CD14-positive monocyte (primary cell): ENCODE measurements at regions not wholly inside any gene's neighbourhood (a gene's known extent, or its start where the extent isn't known, plus 50 kb on each side); places are given as distances from the start of the nearest gene placed in this dataset.

Experiments
- DNase-seq, 3 donors: peaks; one replicate each; pipeline ENCODE4 v3.0.0-alpha.2; 2011 to 2022
- H2AFZ ChIP-seq: 2 replicates; pipeline ENCODE4 v1.6.0; 2012; ENCODE audit warnings: mild to moderate bottlenecking, low read depth, low read length, inconsistent platforms; ENCODE audit not compliant: insufficient read depth, poor library complexity, severe bottlenecking
- H3K27ac ChIP-seq, 2 donors: 1 replicate in 1 of 2; 2 replicates in 1 of 2; pipeline ENCODE4 v1.5.1; 2012 to 2013; ENCODE audit warnings: low read length in 2 of 2, control low read depth in 1 of 2, inconsistent platforms in 1 of 2, low read depth in 1 of 2, mild to moderate bottlenecking in 1 of 2
- H3K27me3 ChIP-seq, 2 donors: one replicate each; pipeline versions ENCODE4 v1.6.0 to v1.6.1; 2011 to 2013; ENCODE audit warnings: low read length in 2 of 2; ENCODE audit not compliant: control insufficient read depth in 2 of 2, insufficient read depth in 2 of 2
- H3K36me3 ChIP-seq, 2 donors: replicated peaks in 1 of 2; 1 replicate in 1 of 2; 2 replicates in 1 of 2; pipeline versions ENCODE4 v1.5.1 to v1.6.1; 2012 to 2013; ENCODE audit warnings: low read length in 2 of 2, control low read depth in 1 of 2, inconsistent platforms in 1 of 2, mild to moderate bottlenecking in 1 of 2; ENCODE audit not compliant: insufficient read depth in 2 of 2, control insufficient read depth in 1 of 2
- H3K4me1 ChIP-seq, 2 donors: 1 replicate in 1 of 2; 2 replicates in 1 of 2; pipeline versions ENCODE4 v1.5.1 to v1.6.1; 2012 to 2013; ENCODE audit warnings: low read length in 2 of 2, control low read depth in 1 of 2, inconsistent platforms in 1 of 2, mild to moderate bottlenecking in 1 of 2, moderate library complexity in 1 of 2; ENCODE audit not compliant: insufficient read depth in 2 of 2, control insufficient read depth in 1 of 2
- H3K4me2 ChIP-seq: replicated peaks from 2 replicates; pipeline ENCODE3; 2012; ENCODE audit warnings: low read length, moderate library complexity, mild to moderate bottlenecking; ENCODE audit not compliant: poor library complexity, severe bottlenecking; ENCODE audit errors: extremely low read depth
- H3K4me3 ChIP-seq, 3 experiments: fragments of 200-600 bp in 1 of 3; sonication (generic) in 1 of 3; replicated peaks in 1 of 3; 1 replicate in 2 of 3; 2 replicates in 1 of 3; pipeline ENCODE4 v1.5.1; 2011 to 2013; ENCODE audit warnings: low read length in 3 of 3, mild to moderate bottlenecking in 3 of 3, control low read depth in 2 of 3, low read depth in 2 of 3, inconsistent platforms in 1 of 3, moderate library complexity in 1 of 3
- H3K79me2 ChIP-seq: 2 replicates; pipeline ENCODE4 v1.6.0; 2012; ENCODE audit warnings: mild to moderate bottlenecking, control low read depth, inconsistent platforms, low read length, moderate library complexity; ENCODE audit not compliant: insufficient read depth
- H3K9ac ChIP-seq: 2 replicates; pipeline ENCODE4 v1.6.0; 2017; ENCODE audit warnings: low read length, mild to moderate bottlenecking; ENCODE audit not compliant: insufficient read depth, poor library complexity, severe bottlenecking
- H3K9me3 ChIP-seq, 2 donors: replicated peaks in 1 of 2; 1 replicate in 1 of 2; 2 replicates in 1 of 2; pipeline versions ENCODE4 v1.5.1 to v1.6.1; 2012 to 2013; ENCODE audit warnings: low read length in 2 of 2, control low read depth in 1 of 2; ENCODE audit not compliant: control insufficient read depth in 1 of 2, insufficient read depth in 1 of 2
- H4K20me1 ChIP-seq: 2 replicates; pipeline ENCODE4 v1.6.0; 2012; ENCODE audit warnings: mild to moderate bottlenecking, low read length, control low read depth, moderate library complexity; ENCODE audit not compliant: insufficient read depth
- H3K27ac Mint-ChIP-seq, 7 donors: one replicate each; pipeline ENCODE4 v1.8.0; 2020; ENCODE audit warnings: mild to moderate bottlenecking in 7 of 7, mixed read lengths in 7 of 7, moderate library complexity in 6 of 7, inconsistent platforms in 2 of 7
- H3K27me3 Mint-ChIP-seq, 3 donors: one replicate each; pipeline ENCODE4 v1.8.0; 2021 to 2022; ENCODE audit warnings: low read depth in 3 of 3, mild to moderate bottlenecking in 3 of 3, mixed read lengths in 3 of 3, moderate library complexity in 3 of 3, inconsistent platforms in 1 of 3
- H3K36me3 Mint-ChIP-seq, 2 donors: one replicate each; pipeline ENCODE4 v1.8.0; 2020; ENCODE audit warnings: mixed read lengths in 2 of 2, inconsistent platforms in 1 of 2, mild to moderate bottlenecking in 1 of 2
- H3K4me1 Mint-ChIP-seq: one replicate; pipeline ENCODE4 v1.8.0; 2020; ENCODE audit warnings: mild to moderate bottlenecking, mixed read lengths
- H3K4me3 Mint-ChIP-seq, 2 donors: one replicate each; pipeline ENCODE4 v1.8.0; 2020; ENCODE audit warnings: mild to moderate bottlenecking in 2 of 2, mixed read lengths in 2 of 2, moderate library complexity in 1 of 2
- H3K9me3 Mint-ChIP-seq, 7 donors: one replicate each; pipeline ENCODE4 v1.8.0; 2020 to 2022; ENCODE audit warnings: mixed read lengths in 7 of 7, mild to moderate bottlenecking in 6 of 7, moderate library complexity in 6 of 7, inconsistent platforms in 2 of 7
- CTCF ChIP-seq: fragments of 200-600 bp; IDR thresholded peaks from one replicate; pipeline ENCODE4 v1.8.0; 2022; ENCODE audit warnings: antibody characterized with exemption, mild to moderate bottlenecking
- WGBS: methylation state at CpG from one replicate; pipeline ENCODE4 v1.1.5; 2013; ENCODE audit warnings: missing lambda C conversion rate; ENCODE audit not compliant: insufficient coverage; 5-methylcytosine and 5-hydroxymethylcytosine counted together
- intact Hi-C, 2 donors: fragments of 100-400 bp; cut with micrococcal nuclease; formaldehyde crosslinking; loops; one replicate each; pipeline versions ENCODE4 v1.15.0 to v1.15.1; 2023

DNA sequence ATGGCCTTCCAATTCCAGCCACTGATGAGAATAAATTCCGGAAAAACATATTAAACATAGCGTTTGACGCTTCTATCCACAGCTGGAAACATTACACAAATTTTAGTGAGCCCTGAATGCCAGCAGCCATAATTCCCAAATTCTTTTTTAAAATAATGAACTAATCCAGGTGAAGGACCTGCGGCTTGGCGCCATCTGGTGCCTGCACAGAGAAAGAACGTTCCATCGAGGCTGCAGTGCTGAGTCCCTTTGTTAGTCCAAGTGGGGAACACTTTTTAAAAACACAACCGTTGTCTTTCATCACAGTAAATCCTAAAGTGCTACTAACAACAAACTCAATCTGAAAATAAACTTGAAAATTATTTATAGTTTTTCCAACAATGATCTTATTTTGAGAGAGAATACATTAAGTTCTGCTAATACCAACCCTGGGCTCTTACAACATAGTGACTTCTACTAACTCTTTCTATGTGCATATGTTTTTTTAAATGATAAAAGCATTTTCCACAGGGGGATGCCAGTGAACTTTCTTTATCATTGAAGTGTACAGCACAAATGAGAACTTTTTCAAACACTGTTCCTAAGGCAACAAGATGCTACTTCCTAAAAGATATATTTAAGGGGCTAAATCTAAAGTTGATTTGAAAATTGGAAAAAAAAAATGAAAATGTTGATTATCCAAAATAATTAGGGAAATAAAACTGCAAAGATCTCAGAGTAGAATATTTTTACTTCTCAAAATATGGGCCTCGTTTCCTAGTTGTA lies 166.9 kb upstream of the RNF32 start:
- Histone ChIP-seq H3K9ac (no peak overlapping the region), H4K20me1 (no peaks in the 10 kb centered on the region), H3K4me1 (peaks cover 0 to 3% of the 10 kb centered on the region in 2 donors), H3K79me2 (no peaks in the 10 kb centered on the region), H3K4me3 (no peak overlapping the region), H3K4me2 (no peak overlapping the region), H2AFZ (no peak overlapping the region), H3K9me3 (no peaks in the 10 kb centered on the region), H3K27ac (no peak overlapping the region), H3K36me3 (no peaks in the 10 kb centered on the region), H3K27me3 (no peaks in the 10 kb centered on the region)
- Mint-ChIP-seq H3K4me3 (no peak overlapping the region), H3K27ac (no peak overlapping the region), H3K9me3 (peaks cover 0 to 5% (median 0%) of the 10 kb centered on the region in 7 donors), H3K4me1 (peaks cover 6% of the 10 kb centered on the region), H3K27me3 (peaks cover 11 to 14% (median 12%) of the 10 kb centered on the region in 3 donors), H3K36me3 (no peaks in the 10 kb centered on the region)
- intact Hi-C loops: loop anchor here in 1 of 2 donors (10.0 kb wide), 1 partner anchor 679 kb away; no protein-coding TSS in a partner anchor
- peak; percentile 37 for TF ChIP-seq CTCF
- WGBS: 47% methylated on average over 4 of the region's 9 CpGs
- DNase-seq: no peak

DNA sequence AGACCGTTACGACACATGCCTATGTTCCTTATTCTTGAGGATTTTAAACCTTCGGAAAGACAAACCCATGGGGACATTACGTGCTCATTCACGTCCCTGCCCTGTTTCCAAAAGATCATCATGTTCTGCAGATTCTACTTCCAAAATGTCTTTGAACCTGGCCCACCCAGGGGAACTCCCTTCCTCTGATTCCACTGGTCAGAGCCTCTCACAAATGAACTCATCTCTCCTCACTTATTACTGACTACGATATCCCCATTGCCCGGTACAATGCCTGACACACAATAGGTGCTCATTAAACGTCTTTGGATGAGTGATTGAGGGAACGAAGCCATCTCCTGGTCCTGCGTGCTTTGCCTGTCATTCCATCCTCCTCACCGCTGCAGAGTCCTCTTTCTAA lies 168.3 kb upstream of the RNF32 start:
- H3K4me2 ChIP-seq: no peak overlapping the region
- 94% methylated on average over 8 of the region's 11 CpGs for WGBS
- H3K79me2 ChIP-seq: no peaks in the 10 kb centered on the region
- no peak for TF ChIP-seq CTCF
- H3K4me3 Mint-ChIP-seq: no peak overlapping the region
- intact Hi-C loops: loop anchor here in 1 of 2 donors (10.0 kb wide), 1 partner anchor 677 kb away; no protein-coding TSS in a partner anchor
- no peak overlapping the region for H3K9ac ChIP-seq
- no peak overlapping the region for H3K4me3 ChIP-seq
- peaks cover 11 to 16% (median 12%) of the 10 kb centered on the region in 3 donors for H3K27me3 Mint-ChIP-seq
- no peaks in the 10 kb centered on the region for H3K9me3 ChIP-seq
- H4K20me1 ChIP-seq: no peaks in the 10 kb centered on the region
- peaks cover 0 to 3% of the 10 kb centered on the region in 2 donors for H3K4me1 ChIP-seq
- H3K27ac ChIP-seq: no peak overlapping the region
- H3K36me3 Mint-ChIP-seq: no peaks in the 10 kb centered on the region
- no peak overlapping the region for H2AFZ ChIP-seq
- no peaks in the 10 kb centered on the region for H3K27me3 ChIP-seq
- H3K36me3 ChIP-seq: no peaks in the 10 kb centered on the region
- H3K27ac Mint-ChIP-seq: no peak overlapping the region
- DNase-seq: no peak
- peaks cover 0 to 4% (median 0%) of the 10 kb centered on the region in 7 donors for H3K9me3 Mint-ChIP-seq
- H3K4me1 Mint-ChIP-seq: peaks cover 6% of the 10 kb centered on the region
